GM12875 (cell line): ENCODE measurements at regions not wholly inside any gene's neighbourhood (a gene's known extent, or its start where the extent isn't known, plus 50 kb on each side); places are given as distances from the start of the nearest gene placed in this dataset.

Source experiments
- H3K4me3 ChIP-seq: one replicate; pipeline ENCODE4 v1.5.1; 2011; ENCODE audit warnings: low read depth, low read length, control low read depth
- TF ChIP-seq, protein P1 (sequence below): IDR thresholded peaks from 2 replicates; pipeline ENCODE4 v1.5.1; 2011; ENCODE audit warnings: low read depth, mild to moderate bottlenecking, control low read depth, inconsistent platforms, low read length, moderate library complexity, borderline replicate concordance; ENCODE audit not compliant: insufficient read depth

DNA sequence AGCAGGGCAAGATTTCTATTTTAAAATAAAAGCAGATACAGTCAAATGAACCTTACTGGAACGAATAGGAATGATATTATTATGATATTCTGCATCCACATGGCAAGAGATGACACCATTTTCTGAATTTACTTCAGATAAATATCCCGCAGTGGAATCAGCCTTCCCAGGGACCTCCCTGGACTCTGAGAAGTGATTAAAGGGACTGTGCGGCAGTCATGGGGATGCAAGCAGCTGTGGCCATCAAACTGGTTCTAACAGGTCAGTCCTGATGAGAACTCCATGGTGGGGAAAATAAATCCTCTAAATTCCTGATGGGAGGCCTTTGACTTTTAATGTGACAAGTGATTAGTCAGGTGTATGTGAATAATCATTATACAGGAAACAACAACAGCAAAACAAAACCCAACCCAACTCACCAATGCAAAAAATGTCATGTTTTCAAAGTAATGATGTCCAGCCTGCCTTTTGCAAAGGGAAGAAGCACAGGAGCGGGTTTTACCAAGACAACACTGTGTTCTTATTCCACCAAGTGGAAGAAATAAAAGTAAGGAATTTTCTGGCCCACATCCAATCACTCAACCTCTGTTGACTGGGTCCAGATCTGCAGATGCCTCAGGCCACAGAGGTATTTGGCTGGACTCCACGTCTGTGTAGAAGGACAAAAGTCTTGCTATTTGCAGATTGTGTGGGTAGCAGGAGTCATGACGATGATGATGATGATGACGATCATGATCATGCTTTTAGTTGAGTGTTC lies 61.9 kb upstream of the CITED2 start:
- TF ChIP-seq, protein P1, sequence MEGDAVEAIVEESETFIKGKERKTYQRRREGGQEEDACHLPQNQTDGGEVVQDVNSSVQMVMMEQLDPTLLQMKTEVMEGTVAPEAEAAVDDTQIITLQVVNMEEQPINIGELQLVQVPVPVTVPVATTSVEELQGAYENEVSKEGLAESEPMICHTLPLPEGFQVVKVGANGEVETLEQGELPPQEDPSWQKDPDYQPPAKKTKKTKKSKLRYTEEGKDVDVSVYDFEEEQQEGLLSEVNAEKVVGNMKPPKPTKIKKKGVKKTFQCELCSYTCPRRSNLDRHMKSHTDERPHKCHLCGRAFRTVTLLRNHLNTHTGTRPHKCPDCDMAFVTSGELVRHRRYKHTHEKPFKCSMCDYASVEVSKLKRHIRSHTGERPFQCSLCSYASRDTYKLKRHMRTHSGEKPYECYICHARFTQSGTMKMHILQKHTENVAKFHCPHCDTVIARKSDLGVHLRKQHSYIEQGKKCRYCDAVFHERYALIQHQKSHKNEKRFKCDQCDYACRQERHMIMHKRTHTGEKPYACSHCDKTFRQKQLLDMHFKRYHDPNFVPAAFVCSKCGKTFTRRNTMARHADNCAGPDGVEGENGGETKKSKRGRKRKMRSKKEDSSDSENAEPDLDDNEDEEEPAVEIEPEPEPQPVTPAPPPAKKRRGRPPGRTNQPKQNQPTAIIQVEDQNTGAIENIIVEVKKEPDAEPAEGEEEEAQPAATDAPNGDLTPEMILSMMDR = no peak

GRCh38 chr6:139433631-139434419 lies 59.4 kb upstream of the CITED2 start:
- TF ChIP-seq, protein P1 = no peak
- H3K4me3 ChIP-seq = no peak overlapping the region

More for the DNA sequence above, 61.9 kb upstream of the CITED2 start:
- H3K4me3 ChIP-seq = no peak overlapping the region

GRCh38 chr6:139431602-139431956 lies 57.1 kb upstream of the CITED2 start:
- TF ChIP-seq, protein P1 = no peak
- no peak overlapping the region for H3K4me3 ChIP-seq

- TF ChIP-seq, protein P1 = no peak
- H3K4me3 ChIP-seq = no peak overlapping the region
Measured at GRCh38 chr6:139430899-139431601, 56.6 kb upstream of the CITED2 start.

DNA sequence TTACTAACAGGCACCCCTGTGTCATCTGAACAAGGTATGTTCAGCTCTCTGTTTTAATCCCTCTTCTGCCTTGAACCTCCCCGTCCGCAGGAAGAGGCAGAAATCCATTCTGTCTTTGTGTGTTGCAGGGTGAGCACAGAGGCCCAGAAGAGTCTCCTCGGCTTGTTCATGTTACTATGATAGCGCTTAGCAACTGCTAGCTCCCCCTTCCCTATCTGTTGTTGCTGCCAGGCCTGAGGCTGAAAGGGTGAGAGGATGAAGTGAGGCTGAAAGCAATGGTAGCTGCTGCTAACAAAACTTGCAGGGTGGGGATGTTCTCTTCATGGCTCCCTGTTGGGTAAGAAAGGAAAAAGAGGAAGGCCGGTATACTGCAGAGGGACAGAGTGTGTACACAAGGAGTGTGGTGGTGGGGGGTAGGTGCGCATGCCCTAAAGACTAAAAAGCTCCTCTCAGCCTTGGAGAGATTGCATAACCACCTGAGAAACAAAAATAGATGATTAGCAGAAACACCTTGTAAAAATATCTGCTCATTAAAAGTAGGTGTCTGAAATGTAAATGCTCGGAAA lies 55.2 kb upstream of the CITED2 start:
- TF ChIP-seq, protein P1 = no peak
- no peak overlapping the region for H3K4me3 ChIP-seq

- H3K4me3 ChIP-seq = no peak overlapping the region
- TF ChIP-seq, protein P1 = no peak
Measured at GRCh38 chr6:139427199-139427598, 52.8 kb upstream of the CITED2 start.
